ENCODE measurements at regions not wholly inside any gene's neighbourhood (a gene's known extent, or its start where the extent isn't known, plus 50 kb on each side); places are given as distances from the start of the nearest gene placed in this dataset.
"Not testable (repeated sequence)": the region's sequence is repeated elsewhere in the genome, so short reads cannot be mapped to it uniquely, and the experiment has no call there.

DNA sequence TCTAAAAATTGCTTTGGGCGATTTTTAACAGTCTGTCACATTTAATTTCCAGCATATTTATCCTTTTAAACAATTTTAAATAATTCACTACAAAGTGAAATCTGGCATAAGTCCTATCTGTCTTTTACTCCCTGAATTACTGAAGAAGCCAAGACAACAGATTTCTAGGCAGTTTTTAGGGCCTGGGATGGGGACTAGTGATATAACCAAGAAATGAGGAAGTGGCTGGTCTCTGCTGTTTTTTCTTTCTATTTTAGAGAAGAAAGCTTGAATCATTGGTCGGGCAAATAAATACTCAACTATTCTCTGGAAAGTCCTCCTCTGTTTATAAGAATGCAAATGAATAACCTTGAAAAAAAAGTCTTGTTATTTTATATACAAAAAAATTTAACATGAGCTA, 79.7 kb upstream of the SSBP2 start:
- no peak for DNase-seq (ENCODE audit: low read depth in 1 of 2, low spot score in 1 of 2)

DNA sequence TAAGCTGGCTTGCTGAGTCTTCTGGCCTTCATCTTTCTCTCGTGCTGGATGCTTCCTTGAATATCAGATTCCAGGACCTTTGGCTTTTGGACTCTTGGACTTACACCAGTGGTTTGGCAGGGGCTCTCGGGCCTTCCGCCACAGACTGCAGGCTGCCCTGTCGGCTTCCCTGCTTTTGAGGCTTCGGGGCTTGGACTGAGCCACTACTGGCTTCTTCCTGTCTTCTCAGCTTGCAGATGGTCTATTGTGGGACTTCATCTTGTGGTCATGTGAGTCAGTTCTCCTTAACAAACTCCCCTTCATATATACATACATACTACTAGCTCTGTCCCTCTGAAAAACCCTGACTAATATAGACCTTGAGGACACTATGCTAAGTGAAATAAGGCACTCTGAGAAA, 78.3 kb upstream of the SSBP2 start:
- no peak for DNase-seq (ENCODE audit: low read depth in 1 of 2, low spot score in 1 of 2)

DNA sequence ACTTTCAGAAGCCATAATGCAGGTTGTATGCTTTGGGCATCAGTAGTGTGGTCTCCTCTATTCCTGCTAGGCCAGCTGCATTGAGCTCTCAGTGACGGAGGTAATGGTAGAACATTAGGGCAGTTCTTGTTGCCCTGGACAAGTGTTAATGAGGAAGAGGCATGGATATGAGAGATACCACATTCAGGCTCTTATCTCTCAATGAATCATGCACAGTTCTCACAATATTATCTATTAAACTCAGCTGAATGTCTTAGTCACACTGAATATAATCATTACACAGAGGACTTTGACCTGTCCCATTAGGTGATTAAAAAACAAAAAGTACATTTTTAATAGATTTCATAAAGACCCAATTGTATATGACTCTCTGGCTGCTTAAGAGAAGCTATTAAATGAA, 76.6 kb upstream of the SSBP2 start:
- no peak for DNase-seq (ENCODE audit: low read depth in 1 of 2, low spot score in 1 of 2)

DNA sequence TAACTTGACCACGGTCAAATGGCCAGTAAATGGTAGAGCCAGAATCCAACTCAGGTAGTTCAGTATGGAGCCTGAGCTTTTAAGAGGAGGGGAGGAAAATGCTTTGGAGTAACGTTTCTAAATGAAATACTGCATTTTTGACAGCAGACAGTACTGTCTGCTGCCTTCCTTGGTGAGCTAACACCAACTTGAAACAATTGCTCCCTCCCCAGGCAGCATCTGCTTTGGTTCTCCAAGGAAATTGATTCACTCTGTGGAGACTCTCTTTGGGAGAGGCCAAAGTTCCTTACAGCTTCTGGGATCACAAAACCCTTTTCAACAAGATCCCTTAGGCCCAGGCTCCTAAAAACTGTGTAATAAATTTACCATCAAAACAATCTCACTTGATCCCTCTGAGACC, 75.2 kb upstream of the SSBP2 start:
- DNase-seq (ENCODE audit: low read depth in 1 of 2, low spot score in 1 of 2) = no peak

DNA sequence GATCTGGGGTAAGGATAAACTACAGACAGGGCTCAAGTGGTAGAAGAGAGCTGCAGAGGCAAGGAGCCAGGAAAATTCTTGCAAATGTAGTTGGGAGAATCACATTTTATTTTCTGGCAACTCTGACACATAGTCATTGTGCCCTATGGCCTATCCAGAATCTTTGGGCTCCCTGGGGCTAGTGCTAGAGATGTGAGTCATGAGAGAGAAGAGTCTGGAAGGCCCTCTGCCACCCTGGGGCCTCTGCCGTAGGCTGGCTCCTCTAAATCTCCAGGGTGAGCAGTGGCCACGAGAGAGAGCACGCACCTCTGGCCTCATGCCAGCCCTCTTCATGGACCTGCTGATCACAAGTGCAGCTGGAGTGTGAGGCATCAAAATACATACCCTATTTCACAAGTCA, 74.3 kb upstream of the SSBP2 start:
- DNase-seq (ENCODE audit: low read depth in 1 of 2, low spot score in 1 of 2) = no peak

DNA sequence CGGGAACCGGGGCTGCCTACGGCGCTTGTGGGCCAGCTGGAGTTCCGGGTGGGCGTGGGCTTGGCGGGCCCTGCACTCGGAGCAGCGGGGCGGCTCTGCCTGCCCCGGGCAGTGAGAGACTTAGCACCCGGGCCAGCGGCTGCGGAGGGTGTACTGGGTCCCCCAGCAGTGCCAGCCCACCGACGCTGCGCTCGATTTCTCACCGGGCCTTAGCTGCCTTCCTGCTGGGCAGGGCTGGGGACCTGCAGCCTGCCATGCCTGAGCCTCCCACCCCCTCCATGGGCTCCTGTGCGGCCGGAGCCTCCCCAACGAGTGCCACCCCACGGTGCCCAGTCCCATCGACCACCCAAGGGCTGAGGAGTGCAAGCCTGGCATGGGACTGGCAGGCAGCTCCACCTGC, 72.8 kb upstream of the SSBP2 start:
- not testable (repeated sequence) for DNase-seq (ENCODE audit: low read depth in 1 of 2, low spot score in 1 of 2)

DNA sequence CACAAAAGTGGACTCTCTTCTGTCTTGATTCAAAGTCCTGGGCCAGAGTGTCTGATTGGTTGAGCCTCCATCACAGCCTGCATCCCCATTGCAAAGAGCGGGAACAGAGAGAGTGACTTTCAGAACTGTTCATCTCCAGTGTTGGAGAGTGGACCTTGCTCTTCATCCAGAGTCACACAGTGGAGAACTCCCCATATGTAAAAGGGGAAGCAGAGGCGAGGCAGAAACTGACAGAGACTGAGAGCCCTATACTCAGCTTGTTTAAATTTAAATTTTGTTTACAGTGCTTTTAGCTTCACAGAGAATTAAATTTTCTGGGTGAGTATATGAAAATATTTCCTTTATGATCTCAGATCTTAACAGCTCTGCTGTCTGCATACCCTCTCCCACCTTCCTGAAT, 70.0 kb upstream of the SSBP2 start:
- DNase-seq (ENCODE audit: low read depth in 1 of 2, low spot score in 1 of 2) = no peak

DNA sequence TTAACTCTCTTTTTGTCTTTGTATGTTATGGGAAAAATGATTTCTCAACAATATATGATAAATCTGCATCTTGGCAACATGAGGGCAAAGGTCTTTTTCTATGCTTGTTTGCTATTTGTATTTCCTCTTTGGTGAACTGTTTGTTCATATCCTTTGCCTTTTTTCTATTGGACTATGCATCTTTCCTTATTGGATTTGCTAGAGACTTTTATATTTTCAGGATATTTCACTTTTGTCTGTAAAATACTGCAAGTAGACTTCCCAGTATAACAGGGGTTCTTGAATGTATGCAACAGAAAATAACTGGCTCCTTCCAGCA, 69.4 kb upstream of the SSBP2 start:
- DNase-seq (ENCODE audit: low read depth in 1 of 2, low spot score in 1 of 2) = no peak

DNA sequence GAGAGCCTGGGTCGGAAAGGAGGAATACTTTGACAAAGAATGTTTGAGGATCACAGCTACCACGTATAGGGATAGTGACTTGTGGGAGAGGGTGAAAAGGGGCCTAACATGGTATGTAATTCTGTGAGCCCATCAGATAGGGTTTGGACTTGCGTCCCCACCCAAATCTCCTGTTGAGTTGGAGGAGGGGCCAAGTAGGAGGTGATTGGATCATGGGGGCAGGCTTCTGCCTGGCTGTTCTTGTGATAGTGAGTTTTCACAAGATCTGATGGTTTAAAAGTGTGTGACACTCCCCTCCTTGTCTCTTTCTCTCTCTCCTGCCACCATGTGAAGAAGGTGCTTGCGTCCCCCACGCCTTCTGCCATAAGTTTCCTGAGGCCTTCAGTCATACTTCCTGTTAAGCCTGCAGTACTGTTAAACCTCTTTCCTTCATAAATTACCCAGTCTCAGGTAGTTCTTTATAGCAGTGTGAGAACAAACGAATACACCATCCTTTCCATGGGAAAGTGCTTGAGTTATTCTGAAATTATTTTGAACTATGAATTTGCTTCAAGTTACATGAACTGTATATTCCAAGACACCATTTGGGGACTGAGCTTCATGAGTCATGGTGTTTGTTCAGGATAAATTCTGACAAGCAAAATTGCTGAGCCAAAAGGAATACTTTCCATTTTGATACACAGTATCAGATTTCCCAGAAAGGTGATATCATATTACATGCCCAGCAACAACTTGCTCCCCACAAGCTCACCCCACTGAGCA, 68.8 kb upstream of the SSBP2 start:
- DNase-seq (ENCODE audit: low read depth in 1 of 2, low spot score in 1 of 2) = no peak

DNA sequence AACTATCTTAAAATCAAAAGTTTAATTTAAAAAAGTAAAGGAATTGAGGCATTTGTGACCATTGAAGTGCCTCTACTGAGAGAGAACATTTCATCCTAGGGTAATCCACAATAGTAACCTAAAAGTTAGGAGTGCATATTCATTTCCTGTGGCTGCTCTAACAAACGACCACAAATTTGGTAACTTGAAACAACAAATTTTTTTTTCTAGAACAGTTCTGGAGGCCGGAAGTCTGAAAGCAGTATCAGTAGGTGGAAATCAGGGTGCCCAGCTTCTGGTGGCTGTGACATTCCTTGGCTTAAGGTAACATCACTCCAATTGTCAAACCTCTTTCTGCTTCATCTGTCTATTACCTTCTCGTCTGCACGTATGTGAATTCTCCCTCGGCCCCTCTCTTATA, 67.1 kb upstream of the SSBP2 start:
- DNase-seq (ENCODE audit: low read depth in 1 of 2, low spot score in 1 of 2) = no peak

DNA sequence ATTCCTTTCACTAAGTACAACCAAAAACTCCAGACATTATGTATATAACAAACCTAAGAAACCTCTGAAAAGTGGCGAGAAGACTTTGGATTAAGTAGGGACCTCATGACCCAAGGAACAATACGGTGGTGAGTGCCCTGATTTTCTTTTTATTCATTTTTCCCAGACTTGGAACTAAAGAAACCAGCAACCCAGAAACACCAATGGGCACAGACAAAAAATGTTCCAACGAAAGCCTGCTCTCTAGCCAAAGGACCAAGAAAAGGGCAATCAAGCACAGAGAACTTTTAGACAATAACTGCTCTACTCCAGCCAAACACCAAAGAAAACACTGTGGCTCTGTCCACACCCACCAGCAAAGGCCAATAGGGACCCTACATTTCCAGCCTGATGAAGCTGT, 66.2 kb upstream of the SSBP2 start:
- DNase-seq (ENCODE audit: low read depth in 1 of 2, low spot score in 1 of 2) = no peak

DNA sequence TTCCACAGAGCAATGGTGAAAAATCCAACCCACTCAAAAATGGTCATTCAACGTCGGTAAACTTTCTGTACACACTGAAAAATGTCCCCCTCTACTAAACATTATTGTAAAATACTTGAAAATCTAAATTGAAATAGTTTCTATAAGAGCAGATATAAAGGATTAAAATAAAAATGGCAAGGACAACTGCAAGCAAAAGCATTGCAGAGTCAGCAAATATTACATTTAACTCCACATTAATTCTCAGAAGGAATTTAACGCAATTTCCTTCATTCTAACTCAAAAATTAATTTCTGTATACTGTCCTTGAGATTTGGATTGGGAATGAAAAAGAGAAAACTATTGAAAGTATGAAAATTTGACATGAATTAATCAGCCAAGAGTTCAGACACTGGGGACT, 64.4 kb upstream of the SSBP2 start:
- DNase-seq (ENCODE audit: low read depth in 1 of 2, low spot score in 1 of 2) = no peak

DNA sequence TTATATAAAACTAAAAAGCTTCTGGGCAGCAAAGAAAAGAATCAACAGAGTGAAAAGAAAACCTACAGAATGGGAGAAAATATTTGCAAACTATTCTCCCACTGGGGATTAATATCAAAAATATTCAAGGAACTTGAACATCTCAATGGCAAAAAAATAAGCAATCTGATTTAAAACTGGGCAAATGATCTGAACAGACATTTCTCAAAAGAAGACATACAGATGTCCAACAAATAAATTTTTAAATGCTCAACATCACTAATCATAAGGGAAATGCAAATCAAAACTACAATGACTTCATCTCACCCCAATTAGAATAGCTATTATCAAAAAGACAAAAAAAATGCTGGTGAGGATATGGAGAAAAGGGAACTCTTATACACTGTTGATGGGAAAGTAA, 57.2 kb upstream of the SSBP2 start:
- no peak for DNase-seq (ENCODE audit: low read depth in 1 of 2, low spot score in 1 of 2)

DNA sequence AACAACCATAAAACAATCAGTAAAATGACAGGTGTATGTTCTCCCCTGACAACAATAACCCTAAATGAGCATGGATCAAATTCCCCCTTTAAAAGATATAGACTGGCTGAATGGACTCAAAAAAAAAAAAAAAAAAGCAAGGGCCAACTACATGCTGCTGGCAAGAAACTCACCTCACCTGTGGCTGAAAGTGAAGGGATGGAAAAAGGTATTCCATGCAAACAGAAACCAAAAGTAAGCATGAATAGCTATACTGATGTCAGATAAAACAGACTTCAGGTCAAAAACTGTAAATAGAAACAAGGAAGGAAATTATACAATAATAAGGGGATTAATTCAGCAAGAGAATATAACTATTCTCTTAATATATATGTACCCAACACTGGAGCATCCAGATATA, 54.2 kb upstream of the SSBP2 start:
- DNase-seq (ENCODE audit: low read depth in 1 of 2, low spot score in 1 of 2) = no peak

DNA sequence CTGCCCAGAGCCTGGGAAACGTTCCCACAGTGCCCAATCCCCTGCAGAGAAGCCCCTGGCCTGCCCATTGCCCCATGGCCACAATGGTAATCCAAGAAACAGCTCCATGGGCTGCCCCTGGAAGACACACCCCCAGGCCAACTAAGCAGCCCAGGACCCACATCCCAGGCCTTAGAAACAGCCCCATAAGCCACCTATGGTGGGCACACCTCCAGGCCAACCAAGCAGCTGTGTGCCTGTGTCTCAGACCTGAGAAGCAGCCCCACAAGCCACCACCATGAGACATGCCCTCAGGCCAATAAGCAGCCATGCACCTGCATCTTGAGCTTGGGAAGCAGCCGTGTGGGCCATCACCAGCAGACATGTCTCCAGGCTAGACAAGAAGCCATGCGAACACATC, 52.9 kb upstream of the SSBP2 start:
- DNase-seq (ENCODE audit: low read depth in 1 of 2, low spot score in 1 of 2) = no peak

DNA sequence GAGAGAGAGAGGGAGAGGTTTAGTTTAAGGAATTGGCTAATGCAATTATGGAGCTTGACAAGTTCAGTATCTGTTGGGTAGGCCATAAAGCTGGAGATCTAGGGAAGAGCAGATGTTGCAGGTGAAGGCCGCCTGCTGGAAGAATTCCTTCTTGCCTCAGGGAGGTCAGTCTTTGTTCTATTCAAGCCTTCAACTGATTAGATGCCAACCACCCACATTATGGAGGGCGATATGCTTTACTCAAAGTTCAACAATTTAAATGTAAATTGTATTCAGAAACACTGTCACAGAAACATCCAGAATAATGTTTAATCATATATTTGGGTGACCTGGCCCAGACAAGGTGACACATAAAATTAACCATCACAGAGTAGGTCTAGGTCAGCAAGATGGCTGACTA, 51.7 kb upstream of the SSBP2 start:
- DNase-seq (ENCODE audit: low read depth in 1 of 2, low spot score in 1 of 2) = no peak

DNA sequence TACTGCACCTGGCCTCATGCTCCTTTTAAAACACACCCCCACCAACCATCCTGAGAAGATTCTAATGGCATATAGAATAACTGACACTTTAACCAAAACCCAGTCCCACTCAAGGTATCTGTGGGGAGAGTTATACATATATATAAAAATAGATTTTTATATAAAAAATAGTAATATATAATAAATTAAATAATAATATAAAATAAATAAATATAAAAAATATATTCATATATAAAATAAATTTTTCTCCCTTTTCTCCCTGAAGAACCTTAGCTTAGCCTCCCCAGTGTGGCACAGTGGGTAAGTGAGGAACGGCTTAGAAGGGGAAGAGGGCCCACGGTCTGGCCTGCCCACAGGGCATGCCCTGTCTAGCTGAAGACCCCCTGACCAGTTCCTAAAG, 51.1 kb upstream of the SSBP2 start:
- no peak for DNase-seq (ENCODE audit: low read depth in 1 of 2, low spot score in 1 of 2)

DNA sequence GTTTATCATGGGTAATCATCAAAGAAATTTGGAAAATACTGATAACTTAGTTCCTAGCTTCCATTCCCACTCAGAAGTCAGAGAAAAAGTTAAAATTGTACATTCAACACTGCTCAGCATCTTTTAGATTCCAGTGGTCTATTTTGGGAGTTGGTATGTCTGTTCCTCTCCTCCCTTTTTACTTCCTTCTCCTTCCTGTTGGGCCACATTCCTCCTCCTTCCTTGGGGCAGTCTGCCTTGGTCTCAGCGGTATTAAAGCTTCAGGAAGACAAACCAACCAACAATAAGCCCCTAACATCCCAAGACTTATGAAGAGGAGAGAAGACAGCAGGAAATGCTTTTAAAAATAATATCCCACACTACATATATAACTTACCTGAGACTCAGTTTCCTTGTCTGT, 49.9 kb upstream of the SSBP2 start:
- DNase-seq (ENCODE audit: low read depth in 1 of 2, low spot score in 1 of 2) = no peak

Data from activated T-helper 1 cell treated with anti-CD3 and anti-CD28 coated beads, Interleukin-2, amount 50 U/mL, for 16 hours (primary cell).